Vagina (tissue), 2 donors: ENCODE measurements at regions not wholly inside any gene's neighbourhood (a gene's known extent, or its start where the extent isn't known, plus 50 kb on each side); places are given as distances from the start of the nearest gene placed in this dataset.

Experiments
- CTCF ChIP-seq, 3 experiments: fragments of 450-650 bp in 2 of 3; fragments of 200-600 bp in 1 of 3; sonication (generic) in 1 of 3; IDR thresholded peaks; one replicate each; pipeline ENCODE4 v1.5.1; 2017 to 2019; ENCODE audit warnings: antibody characterized with exemption in 3 of 3, mild to moderate bottlenecking in 2 of 3, moderate library complexity in 2 of 3
- POLR2A ChIP-seq, 2 donors: fragments of 450-650 bp; IDR thresholded peaks; one replicate each; pipeline ENCODE4 v1.6.1; 2017; ENCODE audit warnings: antibody characterized with exemption in 2 of 2, mild to moderate bottlenecking in 2 of 2, moderate library complexity in 2 of 2
- POLR2AphosphoS5 ChIP-seq, 2 donors: sonication (generic); formaldehyde crosslinking; IDR thresholded peaks; one replicate each; pipeline ENCODE4 v1.9.0; 2017; ENCODE audit warnings: antibody characterized with exemption in 2 of 2, mild to moderate bottlenecking in 2 of 2, low read depth in 1 of 2; ENCODE audit not compliant: insufficient read depth in 1 of 2

- TF ChIP-seq POLR2A (IDR thresholded peaks at IDR 0.05) (no peak), CTCF (IDR thresholded peaks at IDR 0.05) (no peak), POLR2AphosphoS5 (IDR thresholded peaks at IDR 0.05; ENCODE audit: insufficient read depth in 1 of 2, low read depth in 1 of 2) (no peak)
Measured at GRCh38 chr4:11611868-11612267, 183.2 kb upstream of the HS3ST1 start.
